ENCODE measurements at regions not wholly inside any gene's neighbourhood (a gene's known extent, or its start where the extent isn't known, plus 50 kb on each side); places are given as distances from the start of the nearest gene placed in this dataset.
"Not testable (repeated sequence)": the region's sequence is repeated elsewhere in the genome, so short reads cannot be mapped to it uniquely, and the experiment has no call there.

DNA sequence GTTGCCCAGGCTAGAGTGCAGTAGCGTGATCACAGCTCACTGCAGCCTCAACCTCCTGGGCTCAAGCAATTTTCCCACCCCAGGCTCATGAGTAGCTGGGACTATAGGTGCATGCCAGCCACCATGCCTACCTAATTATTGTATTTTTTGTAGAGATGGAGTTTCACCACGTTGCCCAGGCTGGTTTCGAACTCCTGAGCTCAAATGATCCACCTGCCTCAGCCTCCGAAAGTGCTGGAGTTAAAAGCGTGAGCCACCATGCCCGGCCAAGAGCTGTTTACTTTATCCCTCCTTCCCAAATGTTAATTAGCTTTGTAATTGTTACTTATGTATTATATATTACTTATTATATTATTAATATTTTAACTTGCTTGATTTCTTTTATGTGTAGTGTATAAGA lies 70.1 kb upstream of the TPTE start:
- TF ChIP-seq, protein P1, sequence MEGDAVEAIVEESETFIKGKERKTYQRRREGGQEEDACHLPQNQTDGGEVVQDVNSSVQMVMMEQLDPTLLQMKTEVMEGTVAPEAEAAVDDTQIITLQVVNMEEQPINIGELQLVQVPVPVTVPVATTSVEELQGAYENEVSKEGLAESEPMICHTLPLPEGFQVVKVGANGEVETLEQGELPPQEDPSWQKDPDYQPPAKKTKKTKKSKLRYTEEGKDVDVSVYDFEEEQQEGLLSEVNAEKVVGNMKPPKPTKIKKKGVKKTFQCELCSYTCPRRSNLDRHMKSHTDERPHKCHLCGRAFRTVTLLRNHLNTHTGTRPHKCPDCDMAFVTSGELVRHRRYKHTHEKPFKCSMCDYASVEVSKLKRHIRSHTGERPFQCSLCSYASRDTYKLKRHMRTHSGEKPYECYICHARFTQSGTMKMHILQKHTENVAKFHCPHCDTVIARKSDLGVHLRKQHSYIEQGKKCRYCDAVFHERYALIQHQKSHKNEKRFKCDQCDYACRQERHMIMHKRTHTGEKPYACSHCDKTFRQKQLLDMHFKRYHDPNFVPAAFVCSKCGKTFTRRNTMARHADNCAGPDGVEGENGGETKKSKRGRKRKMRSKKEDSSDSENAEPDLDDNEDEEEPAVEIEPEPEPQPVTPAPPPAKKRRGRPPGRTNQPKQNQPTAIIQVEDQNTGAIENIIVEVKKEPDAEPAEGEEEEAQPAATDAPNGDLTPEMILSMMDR (IDR thresholded peaks at IDR 0.05) = not testable (repeated sequence)
- not testable (repeated sequence) for TF ChIP-seq POLR2A (IDR thresholded peaks at IDR 0.05)

Measured in testis (tissue), 2 donors.